GM12878 (cell line): ENCODE measurements at regions not wholly inside any gene's neighbourhood (a gene's known extent, or its start where the extent isn't known, plus 50 kb on each side); places are given as distances from the start of the nearest gene placed in this dataset.

Experiments
- ATAC-seq: fragments of 200-7000 bp; cut with Tn5 transposase; 3 replicates; pipeline ENCODE4 v1.9.1; 2020; ENCODE audit warnings: mild to moderate bottlenecking, moderate library complexity
- BruUV-seq: library from RNA; stranded (reverse); fragments of 400-500 nt; replicated peaks from 2 replicates; lab custom pipeline; 2021; lab: Mats Ljungman, UMichigan
- CTCF ChIA-PET: fragments of 300-600 bp; sonication (Branson Sonifier 250); formaldehyde crosslinking; extraction: SDS; loops from one replicate; lab custom pipeline; 2021; ENCODE audit warnings: inconsistent platforms; lab: Yijun Ruan, JAX
- POLR2A ChIA-PET: fragments of 350-600 bp; formaldehyde crosslinking; extraction: SDS; loops from one replicate; lab custom pipeline; 2021; ENCODE audit warnings: inconsistent platforms; lab: Charles Lee
- RAD21 ChIA-PET: fragments of 300-600 bp; sonication (Branson Sonifier 250); formaldehyde crosslinking; loops from one replicate; lab custom pipeline; 2023; ENCODE audit warnings: antibody characterized with exemption; ENCODE audit not compliant: unreplicated experiment; lab: Charles Lee
- SMC1A ChIA-PET: fragments of 300-600 bp; sonication (Branson Sonifier 250); formaldehyde crosslinking; loops from one replicate; lab custom pipeline; 2023; ENCODE audit not compliant: unreplicated experiment, uncharacterized antibody; lab: Charles Lee
- DNase-seq: peaks from one replicate; pipeline ENCODE4 v3.0.0-alpha.2; 2011; ENCODE audit warnings: low read depth, low spot score
- FAIRE-seq: peaks from 3 replicates; lab custom pipeline; 2011; peaks lifted over from hg19 to GRCh38; lab: Jason Lieb, UNC
- H2AFZ ChIP-seq: 2 replicates; pipeline ENCODE4 v1.6.0; 2011; ENCODE audit warnings: low read depth, low read length, control low read depth; ENCODE audit not compliant: control insufficient read depth
- H3K27ac ChIP-seq: 2 replicates; pipeline ENCODE4 v1.5.1; 2011; ENCODE audit warnings: control low read depth; ENCODE audit not compliant: control insufficient read depth, insufficient read depth
- H3K27me3 ChIP-seq, 2 experiments: replicated peaks in 1 of 2; 2 replicates each; pipeline versions ENCODE4 v1.6.0 to v1.6.1; 2011; ENCODE audit warnings: low read length in 1 of 2; ENCODE audit not compliant: control insufficient read depth in 2 of 2, insufficient read depth in 2 of 2
- H3K36me3 ChIP-seq, 2 experiments: 2 replicates each; pipeline ENCODE4 v1.5.1; 2011; ENCODE audit warnings: low read length in 1 of 2; ENCODE audit not compliant: control insufficient read depth in 2 of 2, insufficient read depth in 2 of 2
- H3K4me1 ChIP-seq: 2 replicates; pipeline ENCODE4 v1.6.1; 2011; ENCODE audit warnings: mild to moderate bottlenecking, low read length, moderate library complexity, mixed read lengths; ENCODE audit not compliant: control insufficient read depth, insufficient read depth
- H3K4me2 ChIP-seq: 2 replicates; pipeline ENCODE4 v1.6.0; 2011; ENCODE audit warnings: control low read depth; ENCODE audit not compliant: control insufficient read depth, insufficient read depth
- H3K4me3 ChIP-seq: fragments of 200-600 bp; sonication (generic); 2 replicates; pipeline ENCODE4 v1.5.1; 2016
- H3K79me2 ChIP-seq: 2 replicates; pipeline ENCODE4 v1.6.0; 2011; ENCODE audit warnings: low read length; ENCODE audit not compliant: control insufficient read depth, insufficient read depth
- H3K9ac ChIP-seq: 2 replicates; pipeline ENCODE4 v1.8.0; 2011; ENCODE audit warnings: low read length, control low read depth, mixed read lengths; ENCODE audit not compliant: control insufficient read depth, insufficient read depth
- H3K9me3 ChIP-seq: replicated peaks from 3 replicates; pipeline ENCODE4 v1.5.1; 2011; ENCODE audit warnings: mild to moderate bottlenecking, low read length; ENCODE audit not compliant: control insufficient read depth, insufficient read depth
- H4K20me1 ChIP-seq: 2 replicates; pipeline ENCODE4 v1.6.0; 2011; ENCODE audit not compliant: control insufficient read depth, insufficient read depth
- BHLHE40 ChIP-seq, 2 experiments: fragments of 450-650 bp in 1 of 2; IDR thresholded peaks; 2 replicates each; pipeline ENCODE4 v1.6.1; 2011 to 2017; ENCODE audit warnings: low read depth in 2 of 2, borderline replicate concordance in 1 of 2, improper control_type of control experiment in 1 of 2, low read length in 1 of 2, mild to moderate bottlenecking in 1 of 2
- CREB1 ChIP-seq: IDR thresholded peaks from 2 replicates; pipeline ENCODE4 v1.6.1; 2012; ENCODE audit warnings: low read depth, mild to moderate bottlenecking, inconsistent platforms
- IRF4 ChIP-seq: IDR thresholded peaks from 2 replicates; pipeline ENCODE4 v1.6.1; 2011; ENCODE audit warnings: low read depth, low read length
- NFXL1 ChIP-seq: fragments of 450-650 bp; IDR thresholded peaks from 2 replicates; pipeline ENCODE4 v1.6.1; 2017; ENCODE audit warnings: antibody characterized with exemption, mild to moderate bottlenecking, borderline replicate concordance
- NFYA ChIP-seq: IDR thresholded peaks from 2 replicates; pipeline ENCODE4 v1.6.1; 2011; ENCODE audit warnings: low read depth, mild to moderate bottlenecking, low read length, improper control_type of control experiment, borderline replicate concordance
- SKIL ChIP-seq: fragments of 450-650 bp; IDR thresholded peaks from 2 replicates; pipeline ENCODE4 v1.6.1; 2017; ENCODE audit warnings: mild to moderate bottlenecking, low read depth, inconsistent platforms; ENCODE audit not compliant: poor library complexity, severe bottlenecking
- ZBED1 ChIP-seq: IDR thresholded peaks from 2 replicates; pipeline ENCODE4 v1.6.1; 2016; ENCODE audit warnings: borderline replicate concordance
- ZNF24 ChIP-seq: fragments of 450-650 bp; IDR thresholded peaks from 2 replicates; pipeline ENCODE4 v1.6.1; 2017; ENCODE audit warnings: antibody characterized with exemption, mild to moderate bottlenecking
- ZNF274 ChIP-seq: IDR thresholded peaks from one replicate; pipeline ENCODE4 v1.8.0; 2011; ENCODE audit not compliant: insufficient read length, insufficient read depth
- ZNF592 ChIP-seq: fragments of 450-650 bp; IDR thresholded peaks from 2 replicates; pipeline ENCODE4 v1.6.1; 2017; ENCODE audit warnings: mild to moderate bottlenecking, moderate library complexity
- WGBS: methylation state at CpG from one replicate; pipeline ENCODE4 v1.1.6; 2016; ENCODE audit warnings: low lambda C conversion rate; ENCODE audit not compliant: insufficient replicate concordance, insufficient coverage; ENCODE audit errors: missing lambda C conversion rate; 5-methylcytosine and 5-hydroxymethylcytosine counted together
- in situ Hi-C: fragments of 300-500 bp; cut with MboI; formaldehyde crosslinking; loops from 9 replicates; pipeline ENCODE4 v1.14.3; 2018; ENCODE audit warnings: mixed read lengths
- intact Hi-C: fragments of 100-400 bp; cut with micrococcal nuclease; formaldehyde crosslinking; loops from one replicate; pipeline ENCODE4 v1.14.2; 2022; ENCODE audit not compliant: unreplicated experiment
- TF ChIP-seq, protein P1 (sequence below): fragments of 450-650 bp; IDR thresholded peaks from 2 replicates; pipeline ENCODE4 v1.6.1; 2016; ENCODE audit warnings: mild to moderate bottlenecking
- TF ChIP-seq, protein P2 (sequence below): fragments of 450-650 bp; IDR thresholded peaks from 2 replicates; pipeline ENCODE4 v1.6.1; 2016; ENCODE audit warnings: mild to moderate bottlenecking

DNA sequence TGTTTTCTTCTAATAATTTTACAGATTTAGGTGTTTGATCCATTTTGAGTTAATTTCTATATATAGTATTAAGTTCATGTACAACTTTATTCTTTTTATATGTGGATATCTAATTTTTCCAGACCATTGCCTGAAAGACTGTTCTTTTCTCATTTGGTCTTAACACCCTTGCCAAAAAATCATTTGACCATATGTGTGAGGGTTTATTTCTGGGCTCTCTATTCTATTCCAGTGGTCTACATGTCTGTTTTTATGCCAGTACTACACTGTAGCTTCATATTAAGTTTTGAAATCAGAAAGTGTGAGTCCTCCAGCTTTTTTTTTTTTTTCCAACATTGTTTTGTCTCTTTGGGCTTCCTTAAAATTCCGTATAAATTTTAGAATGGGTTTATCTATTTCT lies 554.1 kb downstream of the KCNH5 start (continued):
- TF ChIP-seq SKIL (no peak), ZBED1 (no peak), ZNF274 (no peak), CREB1 (no peak), ZNF24 (no peak)
- TF ChIP-seq, protein P1, sequence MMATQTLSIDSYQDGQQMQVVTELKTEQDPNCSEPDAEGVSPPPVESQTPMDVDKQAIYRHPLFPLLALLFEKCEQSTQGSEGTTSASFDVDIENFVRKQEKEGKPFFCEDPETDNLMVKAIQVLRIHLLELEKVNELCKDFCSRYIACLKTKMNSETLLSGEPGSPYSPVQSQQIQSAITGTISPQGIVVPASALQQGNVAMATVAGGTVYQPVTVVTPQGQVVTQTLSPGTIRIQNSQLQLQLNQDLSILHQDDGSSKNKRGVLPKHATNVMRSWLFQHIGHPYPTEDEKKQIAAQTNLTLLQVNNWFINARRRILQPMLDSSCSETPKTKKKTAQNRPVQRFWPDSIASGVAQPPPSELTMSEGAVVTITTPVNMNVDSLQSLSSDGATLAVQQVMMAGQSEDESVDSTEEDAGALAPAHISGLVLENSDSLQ, result no peak

DNA sequence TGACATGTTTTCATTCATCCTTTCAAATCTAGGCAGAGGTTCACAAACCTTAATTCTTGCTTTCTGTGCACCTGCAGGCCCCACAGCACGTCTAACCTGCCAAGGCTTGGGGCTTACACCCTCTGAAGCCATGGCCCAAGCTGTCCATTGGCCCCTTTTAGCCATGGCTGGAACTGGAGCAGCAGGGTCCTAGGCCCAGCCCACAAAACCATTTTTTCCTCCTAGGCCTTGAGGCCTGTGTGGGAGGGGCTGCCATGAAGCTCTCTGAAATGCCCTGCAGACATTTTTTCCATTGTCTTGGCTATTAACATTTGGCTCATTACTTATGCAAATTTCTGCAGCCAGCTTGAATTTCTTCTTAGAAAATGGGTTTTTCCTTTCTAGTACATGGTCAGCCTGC lies 547.5 kb downstream of the KCNH5 start:
- no peak for ATAC-seq
- no peak overlapping the region for H3K4me3 ChIP-seq
- ChIA-PET SMC1A (no interaction called here), POLR2A (no interaction called here), RAD21 (no interaction called here), CTCF (no interaction called here)
- no peaks in the 10 kb centered on the region for H3K4me1 ChIP-seq
- H3K27me3 ChIP-seq, result no peaks in the 10 kb centered on the region
- in situ Hi-C loops (no loop called here), intact Hi-C loops (no loop called here)
- no peak for FAIRE-seq
- BruUV-seq, result no TSS peak
- no peaks in the 10 kb centered on the region; the same call in 2 of the 3 replicates for H3K9me3 ChIP-seq
- H2AFZ ChIP-seq, result no peak overlapping the region
- no peak for DNase-seq
- H3K9ac ChIP-seq, result no peak overlapping the region
- no peaks in the 10 kb centered on the region for H3K36me3 ChIP-seq
- H3K4me2 ChIP-seq, result no peak overlapping the region
- 6% methylated on average over 1 of the region's 1 CpG for WGBS
- no peaks in the 10 kb centered on the region for H4K20me1 ChIP-seq
- H3K79me2 ChIP-seq, result no peaks in the 10 kb centered on the region
- H3K27ac ChIP-seq, result no peak overlapping the region
- TF ChIP-seq, protein P2, sequence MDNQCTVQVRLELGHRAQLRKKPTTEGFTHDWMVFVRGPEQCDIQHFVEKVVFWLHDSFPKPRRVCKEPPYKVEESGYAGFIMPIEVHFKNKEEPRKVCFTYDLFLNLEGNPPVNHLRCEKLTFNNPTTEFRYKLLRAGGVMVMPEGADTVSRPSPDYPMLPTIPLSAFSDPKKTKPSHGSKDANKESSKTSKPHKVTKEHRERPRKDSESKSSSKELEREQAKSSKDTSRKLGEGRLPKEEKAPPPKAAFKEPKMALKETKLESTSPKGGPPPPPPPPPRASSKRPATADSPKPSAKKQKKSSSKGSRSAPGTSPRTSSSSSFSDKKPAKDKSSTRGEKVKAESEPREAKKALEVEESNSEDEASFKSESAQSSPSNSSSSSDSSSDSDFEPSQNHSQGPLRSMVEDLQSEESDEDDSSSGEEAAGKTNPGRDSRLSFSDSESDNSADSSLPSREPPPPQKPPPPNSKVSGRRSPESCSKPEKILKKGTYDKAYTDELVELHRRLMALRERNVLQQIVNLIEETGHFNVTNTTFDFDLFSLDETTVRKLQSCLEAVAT, result no peak
- no peak for TF ChIP-seq NFXL1
- TF ChIP-seq NFYA, result no peak
- TF ChIP-seq SKIL, result no peak
- TF ChIP-seq ZNF592, result no peak
- TF ChIP-seq BHLHE40 (IDR thresholded peaks at IDR 0.05; ENCODE audit: borderline replicate concordance in 1 of 2, low read depth in 2 of 2, low read length in 1 of 2), result no peak
- TF ChIP-seq IRF4, result no peak
